ENCODE measurements at regions not wholly inside any gene's neighbourhood (a gene's known extent, or its start where the extent isn't known, plus 50 kb on each side); places are given as distances from the start of the nearest gene placed in this dataset.

- Histone ChIP-seq H3K27ac (no peak overlapping the region), H3K4me1 (no peaks in the 10 kb centered on the region), H3K27me3 (no peaks in the 10 kb centered on the region), H3K36me3 (ENCODE audit: low read depth, missing control alignments) (no peaks in the 10 kb centered on the region), H3K4me3 (no peak overlapping the region), H3K9me3 (no peaks in the 10 kb centered on the region)
- WGBS, 2 donors: 47 to 49% methylated on average over 6 of the region's 6 CpGs
- DNase-seq: peak; percentile 25
- intact Hi-C loops (cut with DNase I; ENCODE audit: low total_unique reads): loop anchor here (10.0 kb wide), 1 partner anchor 1099 kb away; the partner anchor contains the start of gene BASP1
- peak in 2 of 3 experiments; percentile 10 to 91 for TF ChIP-seq CTCF (IDR thresholded peaks at IDR 0.05)
- TF ChIP-seq POLR2A (IDR thresholded peaks at IDR 0.05): no peak
Observed at GRCh38 chr5:18314192-18314778, 680.0 kb downstream of the TAF11L14 start.

GRCh38 chr5:18321262-18321942, 687.1 kb downstream of the TAF11L14 start:
- no peaks in the 10 kb centered on the region for H3K9me3 ChIP-seq
- H3K27me3 ChIP-seq: no peaks in the 10 kb centered on the region
- H3K4me1 ChIP-seq: no peaks in the 10 kb centered on the region
- TF ChIP-seq CTCF (IDR thresholded peaks at IDR 0.05): no peak
- no peak for TF ChIP-seq POLR2A (IDR thresholded peaks at IDR 0.05)
- 80 to 90% methylated on average over 5 of the region's 5 CpGs for WGBS, 2 donors
- no peak for DNase-seq
- no peak overlapping the region for H3K4me3 ChIP-seq
- intact Hi-C loops (cut with DNase I; ENCODE audit: low total_unique reads): no loop called here
- H3K27ac ChIP-seq: no peak overlapping the region
- no peaks in the 10 kb centered on the region for H3K36me3 ChIP-seq (ENCODE audit: low read depth, missing control alignments)

GRCh38 chr5:18323891-18324290, 689.6 kb downstream of the TAF11L14 start:
- Histone ChIP-seq H3K27ac (no peak overlapping the region), H3K27me3 (no peaks in the 10 kb centered on the region), H3K4me1 (no peaks in the 10 kb centered on the region), H3K36me3 (ENCODE audit: low read depth, missing control alignments) (no peaks in the 10 kb centered on the region), H3K9me3 (no peaks in the 10 kb centered on the region), H3K4me3 (no peak overlapping the region)
- no peak for TF ChIP-seq CTCF (IDR thresholded peaks at IDR 0.05)
- TF ChIP-seq POLR2A (IDR thresholded peaks at IDR 0.05): no peak
- 83 to 86% methylated on average over 2 of the region's 2 CpGs for WGBS, 2 donors
- intact Hi-C loops (cut with DNase I; ENCODE audit: low total_unique reads): no loop called here
- no peak for DNase-seq

- TF ChIP-seq CTCF (IDR thresholded peaks at IDR 0.05) (no peak), POLR2A (IDR thresholded peaks at IDR 0.05) (no peak)
- H3K9me3 ChIP-seq: no peaks in the 10 kb centered on the region
- H3K4me3 ChIP-seq: no peak overlapping the region
- no peak overlapping the region for H3K27ac ChIP-seq
- no peaks in the 10 kb centered on the region for H3K27me3 ChIP-seq
- no peaks in the 10 kb centered on the region for H3K36me3 ChIP-seq (ENCODE audit: low read depth, missing control alignments)
- no peaks in the 10 kb centered on the region for H3K4me1 ChIP-seq
- intact Hi-C loops (cut with DNase I; ENCODE audit: low total_unique reads): no loop called here
- WGBS, 2 donors: 58 to 62% methylated on average over 3 of the region's 3 CpGs
- DNase-seq: no peak
Observed at GRCh38 chr5:18325431-18325830, 691.2 kb downstream of the TAF11L14 start.

- H3K4me3 ChIP-seq: no peak overlapping the region
- no peaks in the 10 kb centered on the region for H3K9me3 ChIP-seq
- intact Hi-C loops (cut with DNase I; ENCODE audit: low total_unique reads): no loop called here
- no peaks in the 10 kb centered on the region for H3K4me1 ChIP-seq
- H3K27ac ChIP-seq: no peak overlapping the region
- no peaks in the 10 kb centered on the region for H3K36me3 ChIP-seq (ENCODE audit: low read depth, missing control alignments)
- no peaks in the 10 kb centered on the region for H3K27me3 ChIP-seq
- DNase-seq: no peak
- TF ChIP-seq POLR2A (IDR thresholded peaks at IDR 0.05): no peak
- no peak for TF ChIP-seq CTCF (IDR thresholded peaks at IDR 0.05)
Observed at GRCh38 chr5:18329328-18329727, 695.1 kb downstream of the TAF11L14 start.
